Limb (tissue), 2 donors: ENCODE measurements at regions not wholly inside any gene's neighbourhood (a gene's known extent, or its start where the extent isn't known, plus 50 kb on each side); places are given as distances from the start of the nearest gene placed in this dataset.
"Not testable (repeated sequence)": the region's sequence is repeated elsewhere in the genome, so short reads cannot be mapped to it uniquely, and the experiment has no call there.

Experiments used
- DNase-seq, 2 donors: peaks; one replicate each; pipeline ENCODE4 v3.0.0-alpha.2; 2016; ENCODE audit errors: extremely low spot score in 2 of 2

GRCh38 chr4:79552311-79552710, 144.3 kb upstream of the GK2 start:
- DNase-seq = no peak

- no peak for DNase-seq
These were observed 143.5 kb upstream of the GK2 start for GRCh38 chr4:79551555-79551954.

- no peak for DNase-seq
These were observed 139.8 kb upstream of the GK2 start for GRCh38 chr4:79547851-79548250.

GRCh38 chr4:79545292-79545691, 137.3 kb upstream of the GK2 start:
- not testable (repeated sequence) for DNase-seq

DNA sequence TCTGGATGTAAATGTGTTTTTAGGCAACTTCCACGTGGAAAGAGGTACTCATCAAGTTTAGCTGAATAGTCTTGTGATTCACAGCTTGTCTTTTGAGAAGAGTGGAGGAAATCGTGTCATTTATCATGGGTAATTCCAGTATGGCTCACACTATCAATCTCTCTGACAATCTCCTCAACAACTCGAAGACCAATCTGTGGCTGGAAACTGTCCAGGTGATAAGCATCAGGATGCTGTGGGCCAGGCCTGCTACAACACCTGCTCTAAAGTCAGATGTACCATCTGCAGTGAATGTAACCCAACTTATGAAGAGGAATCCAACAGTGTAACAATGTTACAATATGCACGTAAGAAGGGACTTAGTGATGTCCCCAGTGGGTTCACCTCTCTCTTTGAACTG, 132.1 kb upstream of the GK2 start:
- no peak for DNase-seq

GRCh38 chr4:79535516-79535915, 127.5 kb upstream of the GK2 start:
- no peak for DNase-seq

- no peak for DNase-seq
These were observed 120.2 kb upstream of the GK2 start for GRCh38 chr4:79528241-79528706.

GRCh38 chr4:79526641-79527565, 118.9 kb upstream of the GK2 start:
- peak in 1 of 2 donors; percentile 34 for DNase-seq

DNA sequence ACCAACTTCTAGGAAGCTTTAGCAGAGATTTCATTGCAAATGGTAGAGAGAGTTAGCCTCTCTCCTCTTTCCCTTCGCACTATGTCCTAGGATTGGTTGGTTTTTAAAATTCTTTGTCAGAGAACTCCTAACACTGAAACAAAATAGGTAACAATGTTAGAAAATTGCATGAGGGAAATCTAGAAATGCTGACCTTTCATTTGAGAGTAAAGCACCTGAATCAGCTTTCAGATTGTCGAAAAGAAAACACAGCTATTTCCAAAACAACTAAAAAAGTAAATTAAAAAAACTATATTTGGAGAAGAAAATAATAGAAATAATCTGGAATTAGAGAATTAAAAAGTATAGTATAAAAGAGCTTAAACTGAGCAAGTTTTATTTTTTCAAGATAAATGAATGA, 108.1 kb upstream of the GK2 start:
- no peak for DNase-seq

DNA sequence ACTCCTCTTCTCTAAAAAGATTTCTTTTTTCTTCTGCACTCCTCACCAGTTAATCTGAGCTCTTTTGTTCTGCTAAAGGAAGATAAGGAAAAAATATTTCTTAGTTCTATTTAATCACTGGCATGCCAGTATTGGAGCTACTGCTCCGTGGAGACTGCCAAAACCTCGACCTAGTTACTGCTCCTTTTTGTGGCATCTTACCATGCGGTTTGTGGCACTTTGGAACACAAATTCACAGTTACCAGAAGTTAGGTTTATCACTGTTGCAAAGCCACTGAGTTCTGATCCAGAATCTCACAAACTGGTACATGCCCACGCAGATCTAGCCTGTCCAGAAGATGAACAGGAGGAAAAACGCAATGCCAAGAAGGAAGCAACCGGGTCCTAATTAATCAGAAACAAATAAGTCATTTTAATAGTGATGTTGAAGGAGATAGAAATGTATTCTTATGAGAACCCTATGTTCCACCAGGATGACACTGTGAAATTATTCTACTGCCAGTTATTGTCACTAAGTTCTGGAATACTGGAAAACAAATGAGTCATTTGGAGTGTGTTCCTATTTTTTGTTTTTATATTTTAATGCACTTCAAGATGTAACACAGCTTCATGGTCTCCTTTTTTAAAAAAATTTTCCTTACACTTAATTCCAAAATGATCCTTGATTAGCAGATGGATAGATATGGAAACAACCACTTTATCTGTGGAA, 106.7 kb upstream of the GK2 start:
- no peak for DNase-seq

GRCh38 chr4:79513576-79513975, 105.5 kb upstream of the GK2 start:
- no peak for DNase-seq

DNA sequence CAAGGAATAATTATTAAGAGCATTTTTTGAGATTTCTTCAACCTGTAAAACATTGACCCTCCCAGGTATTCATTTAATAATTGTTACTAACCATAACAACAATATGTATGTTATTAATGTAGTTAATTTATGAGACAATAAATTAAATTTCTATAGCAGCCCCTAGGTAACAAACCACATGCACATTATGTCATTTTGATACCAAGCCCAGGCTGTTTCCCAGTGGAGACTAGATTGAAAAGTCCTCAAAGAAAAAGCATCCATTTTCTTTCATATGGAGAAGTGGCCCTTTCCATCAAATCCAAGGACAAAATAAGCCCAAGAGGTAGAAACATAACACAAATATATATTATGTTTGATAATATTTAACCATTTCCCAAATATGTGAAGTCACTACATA, 104.3 kb upstream of the GK2 start:
- DNase-seq = no peak

GRCh38 chr4:79502081-79502480, 94.1 kb upstream of the GK2 start:
- no peak for DNase-seq

DNA sequence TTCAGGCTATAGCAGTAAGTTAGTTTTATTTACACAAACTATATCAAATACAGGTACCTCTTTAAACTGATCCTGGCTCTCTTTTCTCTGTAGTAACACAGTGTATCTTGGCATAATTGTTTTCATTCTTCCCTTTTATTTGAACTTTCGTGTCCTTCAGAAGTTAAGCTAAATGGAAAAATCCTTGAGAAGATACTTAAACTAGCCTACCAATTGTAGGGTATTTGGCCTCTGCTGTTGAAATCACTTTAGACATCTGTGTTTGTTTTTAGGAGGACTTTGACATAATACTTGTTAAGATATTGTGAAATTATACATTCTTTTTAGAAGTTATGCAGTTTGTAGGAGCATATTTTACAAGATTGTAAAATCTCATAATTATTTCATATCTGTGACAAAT, 90.3 kb upstream of the GK2 start:
- DNase-seq = no peak

DNA sequence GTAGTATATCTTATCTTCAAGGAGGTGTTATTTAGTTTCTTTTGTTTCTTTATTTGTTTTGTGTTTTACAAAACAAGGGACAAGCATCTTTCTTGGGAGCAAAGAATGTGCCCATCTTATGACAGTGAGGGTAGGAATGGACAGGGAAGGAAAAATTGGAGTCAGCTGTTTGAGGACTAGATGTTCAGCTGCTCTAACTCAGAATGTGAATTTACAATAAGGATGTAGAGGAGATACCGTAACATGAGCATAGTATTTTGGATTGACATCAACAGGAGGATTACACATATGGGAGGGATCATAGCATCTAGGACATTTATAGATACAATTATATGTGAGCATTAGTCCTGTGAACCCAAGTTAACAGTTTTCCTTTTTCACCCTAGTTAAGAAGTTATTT, 89.0 kb upstream of the GK2 start:
- peak in 1 of 2 donors; percentile 65 for DNase-seq

DNA sequence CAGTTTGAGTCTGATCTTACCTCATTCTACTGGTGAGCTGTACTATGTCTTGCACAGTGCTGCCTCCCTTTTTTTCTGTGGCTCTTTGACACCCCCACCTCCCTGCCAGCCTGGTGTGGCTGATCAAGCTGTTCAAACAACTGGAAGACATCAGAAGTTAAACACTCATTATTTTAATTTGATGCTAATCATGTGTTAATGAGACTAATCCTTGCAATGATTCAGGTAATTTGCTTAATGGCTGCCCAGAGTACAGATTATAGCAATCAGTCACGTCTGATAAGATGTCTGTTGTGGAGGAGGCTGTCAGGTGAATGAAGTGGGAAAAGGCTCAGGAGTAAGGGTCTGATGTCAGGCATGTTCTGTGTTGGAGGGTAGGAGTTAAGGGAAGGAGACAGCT, 87.4 kb upstream of the GK2 start:
- DNase-seq = no peak

GRCh38 chr4:79492148-79492547, 84.1 kb upstream of the GK2 start:
- DNase-seq = no peak

- DNase-seq = no peak
These were observed 81.5 kb upstream of the GK2 start for GRCh38 chr4:79489506-79489905.

GRCh38 chr4:79476196-79476595, 68.2 kb upstream of the GK2 start:
- DNase-seq = no peak

DNA sequence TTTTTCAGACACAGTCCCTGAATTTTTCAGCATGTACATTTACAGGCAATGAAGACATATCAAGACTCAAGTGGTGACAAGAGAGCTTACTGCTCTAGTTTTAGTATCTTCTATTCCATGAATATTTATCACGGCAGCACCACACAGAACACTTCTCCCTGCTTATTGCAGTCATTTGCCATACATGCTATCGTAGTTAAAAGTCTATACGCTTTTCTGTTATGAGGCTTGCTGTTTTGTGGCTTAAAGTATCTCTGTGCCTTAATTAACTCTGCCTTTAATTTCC, 65.4 kb upstream of the GK2 start:
- DNase-seq = no peak

DNA sequence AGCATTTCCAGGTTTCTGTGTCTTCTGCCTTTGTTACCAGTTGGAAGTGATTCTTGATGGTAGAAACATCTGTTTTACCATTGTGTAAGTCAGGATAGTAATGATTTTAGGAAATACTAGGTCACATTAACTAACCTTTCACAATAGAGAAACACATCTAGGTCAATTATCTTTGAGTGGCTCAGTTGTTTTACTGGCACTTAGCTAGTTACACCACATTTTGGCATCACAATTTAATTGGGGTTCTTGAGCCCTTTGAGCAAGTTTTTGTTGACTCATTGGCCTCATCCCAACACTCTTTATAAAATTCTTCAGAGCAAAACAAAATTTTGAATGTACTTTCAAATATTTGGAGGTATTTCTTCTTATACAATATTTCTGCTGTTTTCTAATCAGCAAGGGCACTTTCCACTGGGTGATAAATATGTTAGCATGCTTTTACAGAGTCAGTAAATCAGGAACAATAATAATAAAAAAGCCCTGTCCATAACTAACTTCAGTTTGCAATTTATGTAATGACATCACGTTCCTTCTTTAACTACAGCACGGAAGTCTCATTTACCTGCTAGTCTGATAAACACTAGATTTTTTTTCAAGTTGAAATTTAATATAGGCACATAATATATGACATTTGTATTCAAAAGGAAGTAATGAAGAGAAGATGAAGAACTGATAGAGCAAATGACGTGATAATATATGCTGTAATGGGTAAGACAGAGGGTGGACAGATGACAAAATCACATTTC, 64.8 kb upstream of the GK2 start:
- no peak for DNase-seq

DNA sequence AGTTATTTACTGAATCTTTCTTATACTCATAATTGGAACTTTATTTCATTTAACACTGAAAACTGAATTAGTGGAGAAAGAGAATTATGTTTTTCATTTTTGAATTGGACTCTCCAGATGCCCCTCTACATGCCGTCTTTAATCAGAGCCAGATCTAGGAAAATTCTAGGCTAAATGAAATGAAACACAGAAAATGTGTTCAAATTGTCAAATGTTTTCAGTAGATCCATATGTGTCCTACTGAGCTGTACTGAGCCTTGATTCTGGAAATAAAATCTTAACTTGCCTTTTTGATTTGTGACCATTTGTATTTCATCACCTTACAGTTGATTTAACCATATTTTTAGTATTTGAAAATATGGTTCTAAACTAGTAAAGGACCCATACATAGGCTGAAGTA, 64.0 kb upstream of the GK2 start:
- DNase-seq = no peak
